ENCODE measurements at regions not wholly inside any gene's neighbourhood (a gene's known extent, or its start where the extent isn't known, plus 50 kb on each side); places are given as distances from the start of the nearest gene placed in this dataset.

- TF ChIP-seq REST (IDR thresholded peaks at IDR 0.05; ENCODE audit: low read depth) (no peak), JUND (IDR thresholded peaks at IDR 0.05) (no peak), YY1 (IDR thresholded peaks at IDR 0.05; ENCODE audit: extremely low read depth, insufficient replicate concordance, low read depth, low read length) (peak; percentile 72), CTCF (IDR thresholded peaks at IDR 0.05 in 2 of 3, conservative IDR thresholded peaks at IDR 0.05 in 1 of 3; ENCODE audit: borderline replicate concordance in 1 of 3, insufficient read depth in 1 of 3, low read depth in 2 of 3, low read length in 2 of 3) (peak; percentile 60 to 97 (median 81)), SRF (IDR thresholded peaks at IDR 0.05; ENCODE audit: low read depth) (no peak), ELF1 (IDR thresholded peaks at IDR 0.05; ENCODE audit: borderline replicate concordance, low read depth) (no peak; the same call in 1 of the 2 replicates), ATF3 (IDR thresholded peaks at IDR 0.05) (no peak), ZFX (IDR thresholded peaks at IDR 0.05) (no peak), POLR2A (IDR thresholded peaks at IDR 0.05; ENCODE audit: borderline replicate concordance, extremely low read depth, insufficient read depth, insufficient read length) (no peak)
These were observed 124.5 kb downstream of the ZNF648 start (continued) for GRCh38 chr1:181936768-181937581.
